Glutamatergic neuron (in vitro differentiated cells): ENCODE measurements at regions not wholly inside any gene's neighbourhood (a gene's known extent, or its start where the extent isn't known, plus 50 kb on each side); places are given as distances from the start of the nearest gene placed in this dataset.

Experiments used
- DNase-seq: peaks from one replicate; pipeline ENCODE4 v3.0.0; 2022
- H3K27ac Mint-ChIP-seq: one replicate; pipeline ENCODE4 v1.8.0; 2020; ENCODE audit warnings: mild to moderate bottlenecking, mixed read lengths, inconsistent platforms; ENCODE audit not compliant: unreplicated experiment
- H3K27me3 Mint-ChIP-seq: one replicate; pipeline ENCODE4 v1.8.0; 2020; ENCODE audit warnings: mild to moderate bottlenecking, moderate library complexity, mixed read lengths, inconsistent platforms; ENCODE audit not compliant: unreplicated experiment
- H3K36me3 Mint-ChIP-seq: one replicate; pipeline ENCODE4 v1.8.0; 2020; ENCODE audit warnings: mild to moderate bottlenecking, mixed read lengths, inconsistent platforms; ENCODE audit not compliant: unreplicated experiment
- H3K4me1 Mint-ChIP-seq: one replicate; pipeline ENCODE4 v1.8.0; 2020; ENCODE audit warnings: mild to moderate bottlenecking, low read depth, mixed read lengths, inconsistent platforms; ENCODE audit not compliant: unreplicated experiment
- H3K4me3 Mint-ChIP-seq: one replicate; pipeline ENCODE4 v1.8.0; 2020; ENCODE audit warnings: mild to moderate bottlenecking, mixed read lengths, inconsistent platforms; ENCODE audit not compliant: unreplicated experiment
- H3K9me3 Mint-ChIP-seq: one replicate; pipeline ENCODE4 v1.8.0; 2020; ENCODE audit warnings: mild to moderate bottlenecking, moderate library complexity, mixed read lengths, inconsistent platforms; ENCODE audit not compliant: unreplicated experiment
- CTCF ChIP-seq: fragments of 200-600 bp; sonication (generic); IDR thresholded peaks from one replicate; pipeline ENCODE4 v1.5.0; 2021; ENCODE audit not compliant: partially characterized antibody, unreplicated experiment

DNA sequence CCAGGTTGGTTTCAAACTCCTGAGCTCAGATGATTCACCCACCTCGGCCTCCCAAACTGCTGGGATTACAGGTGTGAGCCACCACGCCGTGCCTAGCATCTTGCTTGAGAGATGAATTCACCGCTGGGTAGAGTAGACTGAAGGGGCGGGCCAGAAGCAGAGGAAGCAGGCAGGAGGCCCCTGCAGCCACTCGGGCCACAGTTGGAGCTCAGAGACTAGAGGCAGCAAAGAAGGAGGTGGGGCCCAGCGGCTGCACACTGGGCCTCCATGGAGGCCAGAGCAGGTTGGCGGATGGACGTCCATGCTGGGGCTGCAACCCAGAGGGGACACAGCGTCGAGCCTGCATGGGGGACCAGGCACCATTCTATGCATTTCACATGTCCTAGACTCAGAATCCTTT is 88.4 kb upstream of the FGF3 start:
- TF ChIP-seq CTCF, result no peak
- Mint-ChIP-seq H3K27me3 (peaks cover 3% of the 10 kb centered on the region), H3K36me3 (no peaks in the 10 kb centered on the region), H3K9me3 (peaks cover 5% of the 10 kb centered on the region), H3K4me3 (no peak overlapping the region), H3K27ac (no peak overlapping the region), H3K4me1 (no peaks in the 10 kb centered on the region)
- no peak for DNase-seq

DNA sequence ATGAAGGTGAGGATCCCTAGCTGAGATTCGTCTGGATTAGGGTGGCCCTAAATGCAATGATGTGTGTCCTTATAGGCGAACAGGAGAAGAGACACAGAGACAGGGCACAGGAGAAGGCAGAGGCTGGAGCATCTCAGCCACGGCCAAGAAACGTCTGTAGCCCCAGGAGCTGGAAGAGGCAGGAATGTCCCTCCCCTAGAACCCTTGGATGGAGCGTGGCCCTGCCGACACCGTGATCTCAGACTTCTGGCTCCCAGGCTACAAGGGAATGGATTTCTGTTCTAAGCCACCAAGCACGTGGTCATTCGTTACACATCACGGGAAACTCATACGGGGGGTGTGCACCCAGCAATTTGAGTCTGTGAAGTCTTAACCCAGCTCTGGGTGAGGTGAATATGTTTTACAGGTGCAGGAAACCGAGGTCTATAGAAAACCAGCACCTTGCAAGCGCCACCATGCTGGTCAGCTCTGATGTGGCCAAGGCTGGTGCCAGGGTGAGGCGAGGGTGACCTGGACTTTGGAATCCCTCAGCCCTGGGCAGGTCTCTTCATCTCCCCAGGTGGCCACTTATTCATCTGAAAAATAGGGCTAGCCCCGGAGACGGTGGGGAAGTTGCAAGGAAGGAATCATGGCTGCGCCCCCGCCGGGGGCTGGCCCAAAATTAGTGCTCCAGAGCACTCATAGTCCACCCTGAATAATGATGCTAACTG is 89.5 kb upstream of the FGF3 start:
- Mint-ChIP-seq H3K4me1 (no peaks in the 10 kb centered on the region), H3K9me3 (peaks cover 5% of the 10 kb centered on the region), H3K36me3 (no peaks in the 10 kb centered on the region), H3K27me3 (peaks cover 3% of the 10 kb centered on the region), H3K27ac (no peak overlapping the region), H3K4me3 (no peak overlapping the region)
- TF ChIP-seq CTCF, result no peak
- no peak for DNase-seq

- Mint-ChIP-seq H3K27ac (no peak overlapping the region), H3K36me3 (no peaks in the 10 kb centered on the region), H3K4me1 (no peaks in the 10 kb centered on the region), H3K4me3 (no peak overlapping the region), H3K27me3 (peaks cover 3% of the 10 kb centered on the region), H3K9me3 (peaks cover 5% of the 10 kb centered on the region)
- peak; percentile 33 for DNase-seq
- peak; percentile 74 for TF ChIP-seq CTCF
These were observed 90.6 kb upstream of the FGF3 start for GRCh38 chr11:69909561-69910518.

DNA sequence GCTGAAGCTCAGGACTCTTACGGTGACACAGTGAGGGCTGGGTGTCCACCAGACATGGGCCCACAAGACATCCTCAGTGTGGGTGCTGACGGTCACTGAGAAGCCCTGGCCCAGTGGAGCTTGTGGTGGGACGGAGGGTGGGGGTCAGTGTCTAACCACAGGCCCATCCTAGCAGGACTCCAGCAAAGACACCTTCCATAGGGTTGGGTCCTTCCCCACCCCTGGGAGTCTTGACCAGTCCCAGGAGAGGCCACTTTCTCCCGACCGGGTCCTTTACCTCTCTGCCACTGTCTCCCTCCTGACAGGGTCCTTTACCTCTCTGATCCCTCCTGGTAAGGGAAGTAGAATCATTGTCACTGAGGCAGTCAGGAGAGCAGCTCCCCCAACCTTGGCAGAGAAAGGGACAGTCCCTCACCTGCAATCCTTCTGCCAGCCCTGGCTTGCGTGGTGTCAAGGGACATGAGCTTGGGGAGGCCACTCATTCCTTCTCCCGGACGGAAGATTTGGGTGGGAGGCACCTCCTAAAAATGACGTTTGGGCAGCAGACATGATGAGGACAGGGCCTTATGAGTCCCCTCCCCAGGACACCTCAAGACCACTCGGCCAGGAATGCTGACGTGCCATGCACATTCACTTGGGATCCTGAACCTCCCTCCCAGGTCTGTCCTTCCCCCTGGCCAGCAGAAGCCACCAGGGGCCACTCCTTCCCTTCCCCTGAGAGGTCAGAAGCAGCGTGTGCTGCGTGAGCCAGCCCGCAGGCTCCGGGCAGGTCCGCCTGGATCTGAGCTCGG is 91.5 kb upstream of the FGF3 start:
- DNase-seq, result peak; percentile 10
- TF ChIP-seq CTCF, result no peak
- no peak overlapping the region for H3K27ac Mint-ChIP-seq

More for the DNA sequence above, 91.5 kb upstream of the FGF3 start:
- H3K9me3 Mint-ChIP-seq, result peaks cover 5% of the 10 kb centered on the region
- no peaks in the 10 kb centered on the region for H3K4me1 Mint-ChIP-seq
- peaks cover 6% of the 10 kb centered on the region for H3K27me3 Mint-ChIP-seq
- no peak overlapping the region for H3K4me3 Mint-ChIP-seq
- H3K36me3 Mint-ChIP-seq, result no peaks in the 10 kb centered on the region
